Fibroblast of skin of back (primary cell): ENCODE measurements at regions not wholly inside any gene's neighbourhood (a gene's known extent, or its start where the extent isn't known, plus 50 kb on each side); places are given as distances from the start of the nearest gene placed in this dataset.
"Not testable (repeated sequence)": the region's sequence is repeated elsewhere in the genome, so short reads cannot be mapped to it uniquely, and the experiment has no call there.

Source experiments
- DNase-seq: peaks from one replicate; pipeline ENCODE4 v3.0.0-alpha.2; 2013

GRCh38 chr15:93819826-93820225 is 411.5 kb upstream of the MCTP2 start:
- DNase-seq: no peak

DNA sequence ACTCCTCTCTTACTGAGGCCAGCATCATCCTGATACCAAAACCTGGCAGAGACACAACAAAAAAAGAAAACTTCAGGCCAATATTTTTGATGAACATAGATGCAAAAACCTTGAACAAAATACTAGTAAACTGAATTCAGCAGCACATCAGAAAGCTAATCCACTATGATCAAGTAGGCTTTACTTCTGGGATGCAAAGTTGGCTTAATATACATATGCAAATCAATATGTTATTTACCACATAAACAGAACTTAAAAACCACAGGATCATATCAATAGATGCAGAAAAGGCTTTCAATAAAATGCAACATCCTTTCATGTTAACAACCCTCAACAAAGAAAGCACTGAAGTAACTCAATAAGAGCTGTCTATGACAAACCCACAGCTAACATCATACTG is 414.5 kb upstream of the MCTP2 start:
- DNase-seq: no peak

GRCh38 chr15:93811305-93811704 is 420.1 kb upstream of the MCTP2 start:
- no peak for DNase-seq

- no peak for DNase-seq
Observed at GRCh38 chr15:93809516-93809915, 421.8 kb upstream of the MCTP2 start.

GRCh38 chr15:93803421-93804152 is 427.8 kb upstream of the MCTP2 start:
- no peak for DNase-seq

- DNase-seq: peak; percentile 59
Observed at GRCh38 chr15:93801206-93801605, 430.2 kb upstream of the MCTP2 start.

DNA sequence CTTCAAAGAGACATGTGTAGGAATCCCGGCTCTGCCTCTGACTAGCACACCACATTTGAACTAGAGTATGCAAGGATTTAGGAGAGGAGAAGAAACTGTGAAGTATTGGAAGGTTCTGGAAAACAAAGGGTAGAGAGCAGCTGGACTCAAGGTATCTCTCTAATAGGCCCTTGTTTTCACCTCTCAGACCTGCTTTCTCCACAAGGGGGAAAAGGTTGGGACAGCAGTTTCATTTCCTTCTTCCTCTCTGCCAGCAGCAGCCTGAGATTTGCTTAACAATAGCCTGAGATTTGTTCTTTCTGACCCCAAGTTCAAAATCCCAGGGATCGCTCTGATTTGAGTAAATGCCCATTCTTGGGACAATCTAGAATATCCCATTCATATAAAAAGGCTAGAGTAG is 430.6 kb upstream of the MCTP2 start:
- no peak for DNase-seq

- no peak for DNase-seq
Observed at GRCh38 chr15:93789441-93789840, 441.9 kb upstream of the MCTP2 start.

- no peak for DNase-seq
Observed at GRCh38 chr15:93780073-93780472, 451.3 kb upstream of the MCTP2 start.

DNA sequence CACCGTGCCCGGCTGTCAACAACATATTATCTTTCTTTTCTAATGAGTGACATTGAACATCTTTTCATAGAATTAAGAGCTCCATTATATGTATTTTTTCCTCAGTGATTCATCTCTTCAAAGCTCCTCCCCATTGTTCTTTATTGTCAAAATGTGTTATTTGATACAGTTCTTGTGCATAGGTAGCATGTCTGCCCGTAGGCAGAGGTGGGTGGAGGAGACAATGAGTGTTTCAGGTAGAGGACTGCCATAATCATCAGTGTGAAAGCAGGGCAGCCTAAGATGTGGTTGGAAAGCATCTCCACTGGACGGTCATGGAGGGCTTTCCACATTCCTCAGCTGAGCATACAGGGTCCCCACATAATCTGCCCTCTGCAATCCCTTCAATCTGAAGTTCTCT is 452.0 kb upstream of the MCTP2 start:
- DNase-seq: no peak

DNA sequence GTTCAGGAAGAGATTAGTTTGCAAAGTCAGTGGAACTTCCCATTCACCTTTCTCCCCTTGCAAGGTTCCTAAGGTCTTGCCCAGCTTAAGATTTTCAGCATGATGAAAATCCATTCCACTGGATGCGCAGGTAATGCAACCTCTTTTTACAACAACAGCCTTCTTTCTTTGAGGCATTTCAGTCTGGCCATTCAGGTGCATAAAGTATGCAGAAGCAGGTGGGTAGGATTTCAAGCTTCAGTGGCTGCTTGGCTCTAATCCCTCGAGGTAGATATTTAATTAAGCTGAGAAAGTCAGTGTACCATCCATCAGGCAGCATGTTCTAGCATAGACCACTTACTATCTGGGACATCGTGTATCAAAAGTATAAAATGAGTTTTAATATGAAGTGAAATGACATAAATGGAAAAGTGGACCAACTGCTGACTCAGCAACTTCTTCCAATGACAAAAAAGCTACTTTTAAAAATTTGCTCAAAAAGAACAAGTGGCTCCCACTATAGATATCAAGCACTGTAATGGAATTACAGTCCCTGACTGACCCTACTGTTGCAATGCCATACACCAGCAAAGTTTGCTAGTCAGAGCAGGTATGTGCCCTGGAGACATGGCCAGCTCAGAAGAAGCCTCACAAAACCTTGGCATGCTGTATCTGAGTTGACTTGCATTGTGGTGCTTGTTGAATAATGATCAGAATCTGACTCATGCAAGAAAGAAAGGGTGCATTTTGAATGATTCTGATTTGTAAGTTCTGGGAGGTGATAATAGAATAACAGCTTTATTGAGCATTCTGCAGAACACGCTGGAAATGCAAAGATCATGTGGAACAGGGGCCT is 459.9 kb upstream of the MCTP2 start:
- DNase-seq: no peak

DNA sequence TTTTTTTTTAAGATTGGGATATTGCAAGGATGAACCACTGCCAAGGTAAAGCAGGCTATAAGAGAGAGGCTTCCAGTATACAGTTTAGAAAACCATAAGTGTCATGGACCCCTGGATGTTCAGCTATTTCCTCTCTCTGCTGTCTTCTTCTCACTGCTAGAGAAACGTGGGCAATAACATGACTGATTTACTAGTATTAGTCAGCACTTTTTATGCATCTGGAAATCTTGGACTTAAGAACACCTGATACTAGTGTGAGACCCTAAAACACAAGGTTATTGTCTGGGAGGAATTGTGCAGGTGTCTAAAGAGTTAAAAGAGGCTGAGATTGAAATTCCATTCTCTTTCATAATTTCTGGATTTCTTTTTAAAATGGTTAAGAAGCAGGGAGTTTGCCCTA is 460.6 kb upstream of the MCTP2 start:
- no peak for DNase-seq

GRCh38 chr15:93762036-93762435 is 469.3 kb upstream of the MCTP2 start:
- no peak for DNase-seq

DNA sequence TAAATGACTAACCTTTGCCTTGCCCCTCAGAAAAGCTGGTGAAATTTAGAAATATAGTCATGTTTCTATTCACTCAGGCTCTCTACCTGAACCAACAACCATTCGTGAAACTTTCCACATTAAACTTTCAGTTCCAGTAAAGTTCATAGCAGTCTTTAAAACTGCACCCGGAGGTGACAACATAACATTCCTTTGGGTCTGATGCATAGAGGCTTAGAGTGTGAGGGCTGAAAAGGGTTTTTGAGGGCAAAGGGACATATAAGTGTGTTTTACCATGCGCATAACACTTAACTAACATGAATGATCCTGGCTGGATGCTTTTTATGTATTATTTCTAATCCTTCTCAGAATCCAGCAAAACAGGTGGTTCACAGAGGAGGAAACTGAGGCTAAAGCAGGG is 471.7 kb upstream of the MCTP2 start:
- DNase-seq: peak; percentile 27

GRCh38 chr15:93758824-93759223 is 472.5 kb upstream of the MCTP2 start:
- no peak for DNase-seq

GRCh38 chr15:93748710-93749109 is 482.7 kb upstream of the MCTP2 start:
- DNase-seq: no peak

DNA sequence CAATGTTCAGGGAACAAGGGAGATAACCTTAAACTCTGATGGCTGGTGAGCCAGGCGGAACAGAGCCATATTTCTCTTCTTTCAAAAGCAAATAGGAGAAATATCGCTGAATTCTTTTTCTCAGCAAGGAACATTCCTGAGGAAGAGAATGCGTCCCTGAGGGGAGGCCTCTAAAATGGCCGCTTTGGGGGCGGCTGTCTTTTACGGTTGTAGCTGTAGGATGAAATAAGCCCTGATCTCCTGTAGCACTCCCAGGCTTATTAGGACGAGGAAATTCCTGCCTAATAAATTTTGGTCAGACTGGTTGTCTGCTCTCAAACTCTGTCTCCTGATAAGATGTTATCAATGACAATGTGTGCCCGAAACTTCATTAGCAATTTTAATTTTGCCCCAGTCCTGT is 496.4 kb upstream of the MCTP2 start:
- not testable (repeated sequence) for DNase-seq

DNA sequence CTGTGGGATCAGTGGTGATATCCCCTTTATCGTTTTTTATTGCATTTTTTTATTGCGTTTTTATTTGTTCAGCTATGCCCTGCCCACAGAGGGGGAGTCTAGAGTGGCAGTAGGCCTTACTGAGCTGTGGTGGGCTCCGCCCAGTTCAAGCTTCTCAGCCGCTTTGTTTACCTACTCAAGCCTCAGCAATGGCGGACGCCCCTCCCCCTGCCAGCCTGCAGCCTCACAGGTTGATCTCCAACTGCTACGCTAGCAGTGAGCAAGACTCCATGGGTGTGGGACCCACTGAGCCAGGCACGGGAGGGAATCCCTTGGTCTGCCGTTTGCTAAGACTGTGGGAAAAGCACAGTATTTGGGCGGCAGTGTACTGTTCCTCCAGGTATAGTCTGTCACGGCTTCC is 500.6 kb upstream of the MCTP2 start:
- no peak for DNase-seq

- DNase-seq: no peak
Observed at GRCh38 chr15:93722165-93722564, 509.2 kb upstream of the MCTP2 start.

DNA sequence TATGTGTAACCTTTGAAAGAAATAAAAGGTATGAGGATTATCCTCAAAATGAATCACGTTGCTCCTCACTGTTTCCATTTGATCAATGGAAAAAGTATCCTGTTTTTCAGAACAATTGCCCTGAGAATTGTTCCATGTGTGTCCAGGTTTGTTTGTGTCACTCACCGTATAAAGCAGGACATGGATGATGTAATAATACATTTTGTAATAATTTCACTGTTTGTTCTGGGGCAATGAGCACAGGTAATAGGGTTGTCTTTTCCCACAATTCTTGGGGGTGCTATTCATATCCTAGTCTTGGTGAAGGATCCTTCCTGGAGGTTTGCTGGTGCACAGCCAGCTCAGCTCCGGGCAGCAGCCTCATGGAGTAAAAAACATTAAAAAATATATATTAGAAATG is 510.8 kb upstream of the MCTP2 start:
- DNase-seq: no peak

DNA sequence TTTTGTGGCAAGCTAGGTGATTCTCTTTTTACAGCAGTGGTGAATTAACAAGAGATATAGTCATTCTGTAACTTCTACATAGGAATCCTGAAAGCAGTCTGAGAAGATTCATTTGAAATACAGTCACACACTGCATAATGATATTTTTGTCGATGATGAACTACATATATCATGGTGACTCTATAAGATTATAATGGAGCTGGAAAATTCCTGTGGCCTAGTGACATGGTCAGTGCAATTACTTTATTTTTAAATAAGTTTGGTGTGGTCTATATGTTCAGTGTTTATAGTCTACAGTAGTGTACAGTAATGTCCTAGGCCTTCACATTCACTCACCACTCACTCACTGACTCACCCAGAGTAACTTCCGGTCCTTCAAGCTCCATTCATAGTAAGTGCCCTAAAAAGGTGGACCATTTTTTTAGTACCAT is 511.4 kb upstream of the MCTP2 start:
- DNase-seq: peak; percentile 94

GRCh38 chr15:93716615-93717231 is 514.6 kb upstream of the MCTP2 start:
- DNase-seq: no peak

- DNase-seq: no peak
Observed at GRCh38 chr15:93709708-93710107, 521.7 kb upstream of the MCTP2 start.
